GM23338 (cell line): ENCODE measurements at regions not wholly inside any gene's neighbourhood (a gene's known extent, or its start where the extent isn't known, plus 50 kb on each side); places are given as distances from the start of the nearest gene placed in this dataset.

Experiments used
- ATAC-seq: fragments of 200-7000 bp; cut with Tn5 transposase; 3 replicates; pipeline ENCODE4 v1.9.1; 2020
- DNase-seq: peaks from one replicate; pipeline ENCODE4 v3.0.0-alpha.2; 2015; ENCODE audit warnings: low spot score
- H2AFZ ChIP-seq: fragments of 200-600 bp; sonication (generic); 2 replicates; pipeline ENCODE4 v1.8.0; 2016; ENCODE audit warnings: antibody characterized with exemption, mild to moderate bottlenecking, moderate library complexity
- H3F3A ChIP-seq: fragments of 200-600 bp; sonication (generic); replicated peaks from 2 replicates; pipeline ENCODE4 v1.8.0; 2017; ENCODE audit warnings: antibody characterized with exemption, mixed run types, low read depth
- H3K27ac ChIP-seq: fragments of 200-600 bp; sonication (generic); 2 replicates; pipeline ENCODE4 v1.6.1; 2016; ENCODE audit warnings: low read depth
- H3K27me3 ChIP-seq: fragments of 200-600 bp; sonication (generic); 2 replicates; pipeline ENCODE4 v1.8.0; 2016; ENCODE audit warnings: mild to moderate bottlenecking, mixed run types, moderate library complexity; ENCODE audit not compliant: insufficient read depth
- H3K36me3 ChIP-seq: fragments of 200-600 bp; sonication (generic); 2 replicates; pipeline ENCODE4 v1.8.0; 2016; ENCODE audit warnings: mild to moderate bottlenecking; ENCODE audit not compliant: insufficient read depth
- H3K4me1 ChIP-seq: fragments of 200-600 bp; sonication (generic); 2 replicates; pipeline ENCODE4 v1.8.0; 2016; ENCODE audit warnings: mild to moderate bottlenecking, moderate library complexity; ENCODE audit not compliant: insufficient read depth
- H3K4me2 ChIP-seq: fragments of 200-600 bp; sonication (generic); 2 replicates; pipeline ENCODE4 v1.7.1; 2017; ENCODE audit warnings: mixed run types
- H3K4me3 ChIP-seq: fragments of 200-600 bp; sonication (generic); 2 replicates; pipeline ENCODE4 v1.6.1; 2016; ENCODE audit warnings: mixed run types
- H3K79me2 ChIP-seq: fragments of 200-600 bp; sonication (generic); replicated peaks from 2 replicates; pipeline ENCODE4 v1.8.0; 2017; ENCODE audit warnings: mild to moderate bottlenecking; ENCODE audit not compliant: insufficient read depth
- H3K9me2 ChIP-seq: fragments of 200-600 bp; sonication (generic); 2 replicates; pipeline ENCODE4 v1.8.0; 2017; ENCODE audit not compliant: insufficient read depth
- H4K20me1 ChIP-seq: fragments of 200-600 bp; sonication (generic); replicated peaks from 2 replicates; pipeline ENCODE4 v1.8.0; 2017; ENCODE audit warnings: mild to moderate bottlenecking; ENCODE audit not compliant: insufficient read depth
- H3K27ac Mint-ChIP-seq: 2 replicates; pipeline ENCODE4 v1.8.0; 2020; ENCODE audit warnings: inconsistent platforms, mild to moderate bottlenecking, moderate library complexity, mixed read lengths
- H3K27me3 Mint-ChIP-seq: 3 replicates; pipeline ENCODE4 v1.8.0; 2022; ENCODE audit warnings: low read depth, mild to moderate bottlenecking, moderate library complexity, mixed read lengths, inconsistent platforms; ENCODE audit not compliant: insufficient read depth, poor library complexity
- H3K36me3 Mint-ChIP-seq: 3 replicates; pipeline ENCODE4 v1.8.0; 2021; ENCODE audit warnings: low read depth, mild to moderate bottlenecking, inconsistent platforms, moderate library complexity, mixed read lengths
- H3K4me1 Mint-ChIP-seq: 3 replicates; pipeline ENCODE4 v1.8.0; 2020; ENCODE audit warnings: mild to moderate bottlenecking, inconsistent platforms, mixed read lengths
- H3K4me3 Mint-ChIP-seq: 3 replicates; pipeline ENCODE4 v1.8.0; 2021; ENCODE audit warnings: moderate library complexity, mild to moderate bottlenecking, inconsistent platforms, mixed read lengths
- H3K9me3 Mint-ChIP-seq: 3 replicates; pipeline ENCODE4 v1.8.0; 2020; ENCODE audit warnings: moderate library complexity, mild to moderate bottlenecking, inconsistent platforms, mixed read lengths
- CREB1 ChIP-seq: fragments of 250-450 bp; sonication (Bioruptor Pico); IDR thresholded peaks from 2 replicates; pipeline ENCODE4 v1.5.0; 2020; ENCODE audit warnings: low read depth, mild to moderate bottlenecking, moderate library complexity
- EZH2 ChIP-seq: fragments of 200-600 bp; sonication (generic); IDR thresholded peaks from one replicate; pipeline ENCODE4 v1.8.0; 2017; ENCODE audit warnings: antibody characterized with exemption, mild to moderate bottlenecking, low read depth; ENCODE audit not compliant: unreplicated experiment
- EZH2phosphoT487 ChIP-seq: fragments of 200-600 bp; sonication (generic); IDR thresholded peaks from one replicate; pipeline ENCODE4 v1.8.1; 2018; ENCODE audit warnings: antibody characterized with exemption; ENCODE audit not compliant: unreplicated experiment
- JUNB ChIP-seq: IDR thresholded peaks from one replicate; pipeline ENCODE4 v1.6.1; 2016; ENCODE audit warnings: antibody characterized with exemption; ENCODE audit not compliant: unreplicated experiment
- NANOG ChIP-seq: IDR thresholded peaks from 2 replicates; pipeline ENCODE4 v1.6.1; 2016; ENCODE audit warnings: antibody characterized with exemption, borderline replicate concordance
- POLR2AphosphoS5 ChIP-seq: IDR thresholded peaks from 2 replicates; pipeline ENCODE4 v1.6.1; 2016; ENCODE audit warnings: antibody characterized with exemption, low read depth
- STAT1 ChIP-seq: IDR thresholded peaks from one replicate; pipeline ENCODE4 v1.6.1; 2016; ENCODE audit warnings: antibody characterized with exemption; ENCODE audit not compliant: unreplicated experiment
- ZNF114 ChIP-seq: fragments of 250-450 bp; sonication (Bioruptor Pico); IDR thresholded peaks from 2 replicates; pipeline ENCODE4 v1.5.0; 2020; ENCODE audit warnings: mild to moderate bottlenecking, moderate library complexity
- ZNF331 ChIP-seq: fragments of 250-450 bp; sonication (Bioruptor Pico); IDR thresholded peaks from 2 replicates; pipeline ENCODE4 v1.5.0; 2020; ENCODE audit warnings: low read depth, mild to moderate bottlenecking, moderate library complexity
- TF ChIP-seq, protein P1 (sequence below): IDR thresholded peaks from one replicate; pipeline ENCODE4 v1.6.1; 2018; ENCODE audit warnings: antibody characterized with exemption; ENCODE audit not compliant: unreplicated experiment
- TF ChIP-seq, protein P2 (sequence below): fragments of 250-450 bp; sonication (Bioruptor Pico); IDR thresholded peaks from 2 replicates; pipeline ENCODE4 v1.5.0; 2020; ENCODE audit warnings: mild to moderate bottlenecking, moderate library complexity
- TF ChIP-seq, protein P3 (sequence below), 2 experiments: fragments of 200-600 bp in 1 of 2; sonication (generic) in 1 of 2; conservative IDR thresholded peaks; 2 replicates each; pipeline versions ENCODE4 v1.5.1 to v1.6.1; 2016 to 2017; ENCODE audit warnings: antibody characterized with exemption in 2 of 2, low read depth in 2 of 2, mild to moderate bottlenecking in 2 of 2, moderate library complexity in 1 of 2
- TF ChIP-seq, protein P4 (sequence below): IDR thresholded peaks from 2 replicates; pipeline ENCODE4 v1.6.1; 2016; ENCODE audit warnings: antibody characterized with exemption

DNA sequence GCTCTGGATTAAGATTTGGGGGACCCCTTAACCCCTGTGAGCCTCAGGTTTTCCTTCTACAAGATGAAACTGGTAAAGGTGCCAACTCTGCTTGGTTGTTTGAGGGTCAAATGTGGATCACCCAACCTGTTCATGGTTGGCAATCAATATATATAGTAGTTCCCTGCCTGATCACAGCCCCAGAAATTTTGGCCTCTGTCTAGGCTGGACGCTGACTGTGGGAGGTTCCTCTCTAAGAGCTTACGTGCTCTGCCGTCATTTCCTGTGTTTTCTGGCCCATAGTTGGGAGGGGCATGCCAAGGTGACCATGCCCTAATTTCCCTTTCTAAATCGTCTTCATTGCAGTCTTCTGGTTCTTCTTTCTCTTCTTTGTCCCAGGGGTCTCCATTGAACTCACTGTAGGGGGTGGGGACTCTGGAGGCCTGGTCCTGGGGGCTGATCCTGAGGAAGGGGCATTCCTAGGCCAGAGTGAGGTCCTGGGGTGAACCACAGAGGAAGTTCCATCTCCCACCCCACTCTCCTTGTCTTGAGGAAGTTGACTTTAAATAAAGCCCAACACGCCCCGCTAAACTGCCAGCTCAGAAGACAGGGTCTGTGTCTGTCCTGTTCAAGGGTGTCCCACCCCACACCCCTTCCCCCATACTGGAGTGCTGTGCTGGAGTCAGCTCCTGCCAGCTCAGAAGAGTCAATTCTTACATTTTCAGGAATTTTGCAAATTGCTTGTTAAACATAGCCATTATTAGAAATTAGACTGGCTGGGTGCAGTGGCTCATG lies 98.9 kb upstream of the SDK1 start:
- Histone ChIP-seq H3K27me3 (no peaks in the 10 kb centered on the region), H3K36me3 (no peaks in the 10 kb centered on the region), H3F3A (no peaks in the 10 kb centered on the region), H3K4me2 (no peak overlapping the region), H3K4me3 (no peak overlapping the region), H3K4me1 (peaks cover 3% of the 10 kb centered on the region), H3K79me2 (no peaks in the 10 kb centered on the region), H3K27ac (no peak overlapping the region), H4K20me1 (no peaks in the 10 kb centered on the region), H2AFZ (peak overlapping the region; percentile 52; the same call in 1 of the 2 replicates), H3K9me2 (no peaks in the 10 kb centered on the region)
- Mint-ChIP-seq H3K27me3 (no peaks in the 10 kb centered on the region), H3K4me3 (no peak overlapping the region), H3K9me3 (peaks cover 9% of the 10 kb centered on the region; the same call in 2 of the 3 replicates), H3K36me3 (peaks cover 4% of the 10 kb centered on the region; the same call in 1 of the 3 replicates), H3K4me1 (peaks cover 12% of the 10 kb centered on the region), H3K27ac (no peak overlapping the region)
- TF ChIP-seq ZNF331 (CRISPR knock-in tag): no peak
- TF ChIP-seq STAT1: no peak
- no peak for TF ChIP-seq EZH2
- no peak for TF ChIP-seq POLR2AphosphoS5
- no peak for TF ChIP-seq CREB1 (CRISPR knock-in tag)
- TF ChIP-seq, protein P1, sequence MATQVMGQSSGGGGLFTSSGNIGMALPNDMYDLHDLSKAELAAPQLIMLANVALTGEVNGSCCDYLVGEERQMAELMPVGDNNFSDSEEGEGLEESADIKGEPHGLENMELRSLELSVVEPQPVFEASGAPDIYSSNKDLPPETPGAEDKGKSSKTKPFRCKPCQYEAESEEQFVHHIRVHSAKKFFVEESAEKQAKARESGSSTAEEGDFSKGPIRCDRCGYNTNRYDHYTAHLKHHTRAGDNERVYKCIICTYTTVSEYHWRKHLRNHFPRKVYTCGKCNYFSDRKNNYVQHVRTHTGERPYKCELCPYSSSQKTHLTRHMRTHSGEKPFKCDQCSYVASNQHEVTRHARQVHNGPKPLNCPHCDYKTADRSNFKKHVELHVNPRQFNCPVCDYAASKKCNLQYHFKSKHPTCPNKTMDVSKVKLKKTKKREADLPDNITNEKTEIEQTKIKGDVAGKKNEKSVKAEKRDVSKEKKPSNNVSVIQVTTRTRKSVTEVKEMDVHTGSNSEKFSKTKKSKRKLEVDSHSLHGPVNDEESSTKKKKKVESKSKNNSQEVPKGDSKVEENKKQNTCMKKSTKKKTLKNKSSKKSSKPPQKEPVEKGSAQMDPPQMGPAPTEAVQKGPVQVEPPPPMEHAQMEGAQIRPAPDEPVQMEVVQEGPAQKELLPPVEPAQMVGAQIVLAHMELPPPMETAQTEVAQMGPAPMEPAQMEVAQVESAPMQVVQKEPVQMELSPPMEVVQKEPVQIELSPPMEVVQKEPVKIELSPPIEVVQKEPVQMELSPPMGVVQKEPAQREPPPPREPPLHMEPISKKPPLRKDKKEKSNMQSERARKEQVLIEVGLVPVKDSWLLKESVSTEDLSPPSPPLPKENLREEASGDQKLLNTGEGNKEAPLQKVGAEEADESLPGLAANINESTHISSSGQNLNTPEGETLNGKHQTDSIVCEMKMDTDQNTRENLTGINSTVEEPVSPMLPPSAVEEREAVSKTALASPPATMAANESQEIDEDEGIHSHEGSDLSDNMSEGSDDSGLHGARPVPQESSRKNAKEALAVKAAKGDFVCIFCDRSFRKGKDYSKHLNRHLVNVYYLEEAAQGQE: no peak
- TF ChIP-seq, protein P2, sequence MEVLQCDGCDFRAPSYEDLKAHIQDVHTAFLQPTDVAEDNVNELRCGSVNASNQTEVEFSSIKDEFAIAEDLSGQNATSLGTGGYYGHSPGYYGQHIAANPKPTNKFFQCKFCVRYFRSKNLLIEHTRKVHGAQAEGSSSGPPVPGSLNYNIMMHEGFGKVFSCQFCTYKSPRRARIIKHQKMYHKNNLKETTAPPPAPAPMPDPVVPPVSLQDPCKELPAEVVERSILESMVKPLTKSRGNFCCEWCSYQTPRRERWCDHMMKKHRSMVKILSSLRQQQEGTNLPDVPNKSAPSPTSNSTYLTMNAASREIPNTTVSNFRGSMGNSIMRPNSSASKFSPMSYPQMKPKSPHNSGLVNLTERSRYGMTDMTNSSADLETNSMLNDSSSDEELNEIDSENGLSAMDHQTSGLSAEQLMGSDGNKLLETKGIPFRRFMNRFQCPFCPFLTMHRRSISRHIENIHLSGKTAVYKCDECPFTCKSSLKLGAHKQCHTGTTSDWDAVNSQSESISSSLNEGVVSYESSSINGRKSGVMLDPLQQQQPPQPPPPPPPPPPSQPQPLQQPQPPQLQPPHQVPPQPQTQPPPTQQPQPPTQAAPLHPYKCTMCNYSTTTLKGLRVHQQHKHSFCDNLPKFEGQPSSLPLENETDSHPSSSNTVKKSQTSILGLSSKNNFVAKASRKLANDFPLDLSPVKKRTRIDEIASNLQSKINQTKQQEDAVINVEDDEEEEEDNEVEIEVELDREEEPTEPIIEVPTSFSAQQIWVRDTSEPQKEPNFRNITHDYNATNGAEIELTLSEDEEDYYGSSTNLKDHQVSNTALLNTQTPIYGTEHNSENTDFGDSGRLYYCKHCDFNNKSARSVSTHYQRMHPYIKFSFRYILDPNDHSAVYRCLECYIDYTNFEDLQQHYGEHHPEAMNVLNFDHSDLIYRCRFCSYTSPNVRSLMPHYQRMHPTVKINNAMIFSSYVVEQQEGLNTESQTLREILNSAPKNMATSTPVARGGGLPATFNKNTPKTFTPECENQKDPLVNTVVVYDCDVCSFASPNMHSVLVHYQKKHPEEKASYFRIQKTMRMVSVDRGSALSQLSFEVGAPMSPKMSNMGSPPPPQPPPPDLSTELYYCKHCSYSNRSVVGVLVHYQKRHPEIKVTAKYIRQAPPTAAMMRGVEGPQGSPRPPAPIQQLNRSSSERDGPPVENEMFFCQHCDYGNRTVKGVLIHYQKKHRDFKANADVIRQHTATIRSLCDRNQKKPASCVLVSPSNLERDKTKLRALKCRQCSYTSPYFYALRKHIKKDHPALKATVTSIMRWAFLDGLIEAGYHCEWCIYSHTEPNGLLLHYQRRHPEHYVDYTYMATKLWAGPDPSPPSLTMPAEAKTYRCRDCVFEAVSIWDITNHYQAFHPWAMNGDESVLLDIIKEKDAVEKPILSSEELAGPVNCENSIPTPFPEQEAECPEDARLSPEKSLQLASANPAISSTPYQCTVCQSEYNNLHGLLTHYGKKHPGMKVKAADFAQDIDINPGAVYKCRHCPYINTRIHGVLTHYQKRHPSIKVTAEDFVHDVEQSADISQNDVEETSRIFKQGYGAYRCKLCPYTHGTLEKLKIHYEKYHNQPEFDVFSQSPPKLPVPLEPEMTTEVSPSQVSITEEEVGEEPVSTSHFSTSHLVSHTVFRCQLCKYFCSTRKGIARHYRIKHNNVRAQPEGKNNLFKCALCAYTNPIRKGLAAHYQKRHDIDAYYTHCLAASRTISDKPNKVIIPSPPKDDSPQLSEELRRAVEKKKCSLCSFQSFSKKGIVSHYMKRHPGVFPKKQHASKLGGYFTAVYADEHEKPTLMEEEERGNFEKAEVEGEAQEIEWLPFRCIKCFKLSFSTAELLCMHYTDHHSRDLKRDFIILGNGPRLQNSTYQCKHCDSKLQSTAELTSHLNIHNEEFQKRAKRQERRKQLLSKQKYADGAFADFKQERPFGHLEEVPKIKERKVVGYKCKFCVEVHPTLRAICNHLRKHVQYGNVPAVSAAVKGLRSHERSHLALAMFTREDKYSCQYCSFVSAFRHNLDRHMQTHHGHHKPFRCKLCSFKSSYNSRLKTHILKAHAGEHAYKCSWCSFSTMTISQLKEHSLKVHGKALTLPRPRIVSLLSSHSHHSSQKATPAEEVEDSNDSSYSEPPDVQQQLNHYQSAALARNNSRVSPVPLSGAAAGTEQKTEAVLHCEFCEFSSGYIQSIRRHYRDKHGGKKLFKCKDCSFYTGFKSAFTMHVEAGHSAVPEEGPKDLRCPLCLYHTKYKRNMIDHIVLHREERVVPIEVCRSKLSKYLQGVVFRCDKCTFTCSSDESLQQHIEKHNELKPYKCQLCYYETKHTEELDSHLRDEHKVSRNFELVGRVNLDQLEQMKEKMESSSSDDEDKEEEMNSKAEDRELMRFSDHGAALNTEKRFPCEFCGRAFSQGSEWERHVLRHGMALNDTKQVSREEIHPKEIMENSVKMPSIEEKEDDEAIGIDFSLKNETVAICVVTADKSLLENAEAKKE: no peak
- no peak for TF ChIP-seq EZH2phosphoT487
- TF ChIP-seq ZNF114 (CRISPR knock-in tag): no peak
- TF ChIP-seq, protein P3, sequence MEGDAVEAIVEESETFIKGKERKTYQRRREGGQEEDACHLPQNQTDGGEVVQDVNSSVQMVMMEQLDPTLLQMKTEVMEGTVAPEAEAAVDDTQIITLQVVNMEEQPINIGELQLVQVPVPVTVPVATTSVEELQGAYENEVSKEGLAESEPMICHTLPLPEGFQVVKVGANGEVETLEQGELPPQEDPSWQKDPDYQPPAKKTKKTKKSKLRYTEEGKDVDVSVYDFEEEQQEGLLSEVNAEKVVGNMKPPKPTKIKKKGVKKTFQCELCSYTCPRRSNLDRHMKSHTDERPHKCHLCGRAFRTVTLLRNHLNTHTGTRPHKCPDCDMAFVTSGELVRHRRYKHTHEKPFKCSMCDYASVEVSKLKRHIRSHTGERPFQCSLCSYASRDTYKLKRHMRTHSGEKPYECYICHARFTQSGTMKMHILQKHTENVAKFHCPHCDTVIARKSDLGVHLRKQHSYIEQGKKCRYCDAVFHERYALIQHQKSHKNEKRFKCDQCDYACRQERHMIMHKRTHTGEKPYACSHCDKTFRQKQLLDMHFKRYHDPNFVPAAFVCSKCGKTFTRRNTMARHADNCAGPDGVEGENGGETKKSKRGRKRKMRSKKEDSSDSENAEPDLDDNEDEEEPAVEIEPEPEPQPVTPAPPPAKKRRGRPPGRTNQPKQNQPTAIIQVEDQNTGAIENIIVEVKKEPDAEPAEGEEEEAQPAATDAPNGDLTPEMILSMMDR (conservative IDR thresholded peaks at IDR 0.05; ENCODE audit: low read depth in 2 of 2): no peak
- TF ChIP-seq, protein P4, sequence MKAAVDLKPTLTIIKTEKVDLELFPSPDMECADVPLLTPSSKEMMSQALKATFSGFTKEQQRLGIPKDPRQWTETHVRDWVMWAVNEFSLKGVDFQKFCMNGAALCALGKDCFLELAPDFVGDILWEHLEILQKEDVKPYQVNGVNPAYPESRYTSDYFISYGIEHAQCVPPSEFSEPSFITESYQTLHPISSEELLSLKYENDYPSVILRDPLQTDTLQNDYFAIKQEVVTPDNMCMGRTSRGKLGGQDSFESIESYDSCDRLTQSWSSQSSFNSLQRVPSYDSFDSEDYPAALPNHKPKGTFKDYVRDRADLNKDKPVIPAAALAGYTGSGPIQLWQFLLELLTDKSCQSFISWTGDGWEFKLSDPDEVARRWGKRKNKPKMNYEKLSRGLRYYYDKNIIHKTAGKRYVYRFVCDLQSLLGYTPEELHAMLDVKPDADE: no peak
- no peak for TF ChIP-seq JUNB
- TF ChIP-seq NANOG: no peak
- ATAC-seq: no peak
- DNase-seq: no peak
